SK-N-DZ (cell line): ENCODE measurements at regions not wholly inside any gene's neighbourhood (a gene's known extent, or its start where the extent isn't known, plus 50 kb on each side); places are given as distances from the start of the nearest gene placed in this dataset.

Experiments used
- DNase-seq: peaks from one replicate; pipeline ENCODE4 v3.0.0-alpha.2; 2015; ENCODE audit warnings: low spot score

GRCh38 chr22:47301820-47302475, 539.5 kb downstream of the TBC1D22A start:
- DNase-seq, result no peak

GRCh38 chr22:47300698-47301405, 538.4 kb downstream of the TBC1D22A start:
- no peak for DNase-seq

- no peak for DNase-seq
Observed at GRCh38 chr22:47299863-47300697, 537.6 kb downstream of the TBC1D22A start.

DNA sequence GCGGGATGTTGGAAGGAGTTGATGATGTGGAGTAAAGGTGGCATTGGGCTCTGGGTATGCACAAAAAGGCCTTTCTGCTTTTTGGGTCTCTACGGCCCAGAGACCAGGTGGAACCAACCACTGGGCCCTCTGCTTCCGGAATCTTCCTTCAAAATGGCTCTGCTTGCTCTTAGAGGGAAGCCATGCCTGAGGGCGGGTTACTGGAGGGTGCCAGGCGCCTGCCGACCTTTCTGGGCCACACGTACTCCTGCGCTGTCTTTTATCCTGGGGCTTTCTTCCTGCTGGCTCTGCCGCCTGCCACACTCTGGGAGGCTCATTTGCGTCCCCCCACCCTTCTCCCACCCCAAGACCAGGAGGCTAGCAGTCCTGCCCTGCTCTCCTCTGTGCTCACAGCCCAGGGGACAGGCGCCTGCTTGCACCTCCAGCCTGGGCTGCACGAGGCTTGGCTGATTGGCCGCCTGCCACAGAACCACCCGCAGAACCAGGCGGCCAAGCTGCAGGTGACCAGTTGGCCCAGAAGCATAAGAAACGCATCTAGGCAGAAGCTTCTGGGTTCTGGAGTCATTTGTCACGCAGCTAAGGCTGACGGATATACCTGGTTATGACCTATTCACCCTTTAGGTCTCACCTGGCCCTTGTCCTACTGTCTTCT, 536.9 kb downstream of the TBC1D22A start:
- no peak for DNase-seq

- no peak for DNase-seq
Observed at GRCh38 chr22:47298017-47298785, 535.8 kb downstream of the TBC1D22A start.

- no peak for DNase-seq
Observed at GRCh38 chr22:47297261-47298016, 535.0 kb downstream of the TBC1D22A start.

DNA sequence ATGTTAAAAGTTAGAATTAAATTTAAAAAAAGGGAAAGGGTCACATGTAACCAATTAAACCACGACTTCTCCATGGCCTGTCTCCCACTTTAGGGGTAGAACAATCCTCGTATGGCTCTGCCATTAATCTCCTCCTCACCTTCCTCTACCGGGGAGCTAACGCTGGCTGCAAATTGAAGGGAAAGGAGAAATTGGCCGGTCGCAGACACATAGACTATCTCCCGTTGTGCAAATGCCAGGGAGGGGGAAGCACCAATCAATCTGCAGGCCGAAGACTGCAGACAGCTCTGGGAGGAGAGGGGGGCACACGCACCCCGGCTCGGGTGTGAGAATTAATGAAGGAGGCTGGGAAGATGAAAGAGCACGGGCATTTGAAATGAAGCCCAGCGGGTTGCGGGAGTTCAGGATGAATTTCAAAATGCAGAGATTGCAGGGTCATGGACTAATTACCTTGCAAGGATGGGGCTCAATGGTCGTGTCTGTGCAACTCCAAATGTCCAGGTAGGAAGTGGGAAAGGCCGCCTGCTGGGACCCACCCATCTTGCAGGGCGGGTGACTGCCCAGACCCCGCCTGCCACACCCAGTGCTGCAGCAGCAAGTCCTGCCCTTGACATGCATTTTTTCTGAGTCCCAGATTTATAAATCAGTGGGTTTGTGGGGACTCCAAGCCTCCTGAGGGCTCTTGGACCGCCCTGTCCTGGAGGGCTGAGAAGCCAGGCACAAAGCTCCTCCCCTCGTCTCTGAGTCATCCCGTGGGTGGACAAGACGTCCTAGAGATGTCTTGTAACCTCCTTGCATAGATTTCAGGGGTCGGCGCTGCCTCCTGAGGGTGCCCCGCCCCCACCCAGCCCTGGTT, 534.2 kb downstream of the TBC1D22A start:
- no peak for DNase-seq

DNA sequence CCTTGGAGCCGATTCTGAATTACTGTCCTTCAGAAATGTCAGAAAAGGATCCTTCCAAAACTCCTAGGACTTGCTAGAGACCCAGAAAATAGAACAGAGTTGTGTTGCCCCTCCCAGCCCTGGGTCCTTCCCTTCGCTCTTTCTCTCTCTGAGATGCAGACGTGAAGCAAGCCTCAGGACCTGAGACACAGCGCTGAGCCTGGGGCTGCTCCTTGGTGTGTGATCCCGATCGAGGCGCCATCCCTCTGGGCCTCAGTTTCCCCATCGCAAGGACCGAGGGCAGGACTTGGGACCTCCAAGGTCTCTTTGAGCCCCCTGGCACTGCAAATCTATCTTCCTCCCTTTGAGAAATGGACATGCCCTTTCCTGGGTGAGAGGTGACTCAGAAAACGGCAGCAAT, 533.5 kb downstream of the TBC1D22A start:
- no peak for DNase-seq

DNA sequence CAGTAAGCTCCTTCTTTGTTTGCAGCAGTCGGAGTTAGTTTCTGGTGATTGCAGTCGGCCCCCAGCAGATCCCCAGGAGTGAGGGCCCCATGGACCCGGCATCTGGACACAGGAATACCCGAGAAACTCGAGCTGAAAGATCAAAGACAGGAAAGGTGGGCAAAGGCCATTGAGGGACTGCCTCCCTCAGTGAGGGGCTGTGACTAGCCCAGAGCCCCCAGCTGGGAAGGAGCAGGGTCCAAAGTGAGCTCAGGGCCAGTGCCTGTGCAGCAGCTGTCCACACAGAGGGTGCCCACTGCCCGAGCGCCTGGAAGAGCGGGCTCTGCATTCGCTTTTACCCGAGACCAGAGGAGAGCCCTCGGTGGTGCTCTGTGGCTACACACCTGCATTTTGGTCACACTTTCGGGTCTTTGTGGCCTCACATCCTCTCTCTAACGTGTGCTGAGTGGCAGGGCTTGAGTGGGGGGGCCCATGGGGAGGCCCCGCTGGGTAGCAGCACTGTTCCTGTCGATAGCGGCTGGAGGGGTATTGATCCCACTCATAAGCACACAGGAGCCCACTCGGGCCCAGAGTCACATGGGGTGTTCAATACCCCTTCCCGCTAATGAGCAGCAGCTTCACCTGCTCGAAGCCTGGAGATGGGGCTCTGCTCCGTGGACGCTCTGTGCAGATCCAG, 532.9 kb downstream of the TBC1D22A start:
- DNase-seq, result no peak

- no peak for DNase-seq
Observed at GRCh38 chr22:47294576-47294975, 532.1 kb downstream of the TBC1D22A start.

- no peak for DNase-seq
Observed at GRCh38 chr22:47294222-47294532, 531.7 kb downstream of the TBC1D22A start.

DNA sequence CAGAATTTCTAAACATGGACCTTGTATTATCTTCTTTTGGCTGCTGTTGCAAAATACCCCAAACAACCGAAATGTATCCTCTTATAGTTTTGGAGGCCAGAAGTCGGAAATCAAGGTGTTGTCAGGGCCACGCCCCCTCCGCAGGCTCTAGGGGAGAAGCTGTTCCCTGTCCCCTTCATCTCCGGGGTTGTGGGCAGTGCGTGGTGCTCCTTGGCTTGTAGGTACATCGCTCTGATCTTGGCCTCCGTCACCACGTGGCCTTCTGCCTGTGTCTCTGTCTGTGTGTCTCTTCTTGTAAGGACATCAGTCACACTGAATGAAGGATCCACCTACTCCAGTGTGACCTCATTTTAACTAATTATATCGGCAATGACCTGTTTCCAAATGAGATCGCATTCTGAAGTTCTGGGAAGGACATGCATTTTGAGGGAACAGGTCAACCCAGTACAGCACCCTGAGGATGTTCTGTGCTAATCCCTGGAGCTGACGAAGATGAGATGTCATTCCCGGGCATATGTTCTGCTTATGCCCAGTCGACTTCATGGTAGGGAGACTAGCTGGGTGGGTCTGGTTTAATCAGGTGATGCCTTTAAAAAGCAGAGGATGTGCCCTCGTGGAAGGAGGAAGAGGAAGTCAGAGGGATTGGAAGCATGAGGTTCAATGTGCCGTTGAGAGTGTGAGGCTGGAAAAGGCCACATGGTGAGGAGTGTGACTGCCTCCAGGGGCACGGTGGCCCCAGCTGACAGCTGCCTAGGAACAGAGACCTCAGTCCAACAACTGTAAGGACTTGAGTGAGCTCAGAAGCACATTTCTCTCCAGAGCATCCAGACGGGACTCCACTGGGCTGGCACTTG, 531.1 kb downstream of the TBC1D22A start:
- no peak for DNase-seq

- DNase-seq, result no peak
Observed at GRCh38 chr22:47292546-47293320, 530.3 kb downstream of the TBC1D22A start.

DNA sequence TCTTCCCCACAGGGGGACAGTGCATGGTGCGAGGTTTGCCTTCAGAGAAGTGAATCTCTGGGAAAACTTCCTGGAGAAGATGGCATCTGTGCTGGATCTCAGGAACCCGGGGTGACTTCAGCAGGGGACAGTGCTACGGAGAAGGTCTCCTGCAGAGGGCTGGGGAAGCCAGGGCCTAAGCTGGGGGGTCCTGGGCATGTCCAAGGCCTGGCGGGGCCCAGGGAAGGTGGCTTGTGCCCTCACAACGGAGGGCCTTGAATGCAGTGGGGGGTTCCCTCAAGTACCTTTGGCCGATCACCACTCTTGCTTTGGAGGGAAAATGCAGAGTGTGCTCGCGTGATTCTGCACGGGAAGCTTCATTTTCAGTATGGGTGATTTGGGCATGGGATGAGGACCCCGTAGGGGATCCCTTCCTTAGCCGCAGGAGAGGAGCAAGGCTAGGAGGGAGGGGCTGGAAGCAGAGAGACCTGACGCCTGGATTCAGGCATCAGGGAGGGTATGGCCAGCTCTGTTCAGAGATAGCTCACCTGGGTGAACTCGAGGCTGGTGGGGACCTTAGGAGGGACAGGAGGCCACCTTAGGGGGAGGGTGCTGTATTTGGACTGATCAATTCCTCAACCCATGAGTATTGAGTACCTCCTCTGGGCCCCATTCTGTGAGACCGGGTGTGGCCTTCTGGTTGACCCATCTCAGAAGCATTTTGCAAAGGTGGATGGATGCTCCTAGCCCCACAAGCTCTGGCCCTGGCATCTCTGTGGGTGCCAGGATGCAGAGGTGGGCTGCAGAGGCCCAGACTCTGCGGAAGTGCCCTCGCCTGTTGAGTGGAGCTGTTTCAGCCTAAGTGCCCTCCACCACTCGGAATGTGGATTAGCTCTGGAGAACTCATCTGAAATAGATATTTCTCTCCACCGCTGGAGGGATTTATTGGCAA, 529.4 kb downstream of the TBC1D22A start:
- no peak for DNase-seq

- no peak for DNase-seq
Observed at GRCh38 chr22:47290706-47291430, 528.4 kb downstream of the TBC1D22A start.
